RKO (cell line): ENCODE measurements at regions not wholly inside any gene's neighbourhood (a gene's known extent, or its start where the extent isn't known, plus 50 kb on each side); places are given as distances from the start of the nearest gene placed in this dataset.

Experiments
- DNase-seq: peaks from one replicate; pipeline ENCODE4 v3.0.0-alpha.2; 2016; ENCODE audit warnings: low spot score

DNA sequence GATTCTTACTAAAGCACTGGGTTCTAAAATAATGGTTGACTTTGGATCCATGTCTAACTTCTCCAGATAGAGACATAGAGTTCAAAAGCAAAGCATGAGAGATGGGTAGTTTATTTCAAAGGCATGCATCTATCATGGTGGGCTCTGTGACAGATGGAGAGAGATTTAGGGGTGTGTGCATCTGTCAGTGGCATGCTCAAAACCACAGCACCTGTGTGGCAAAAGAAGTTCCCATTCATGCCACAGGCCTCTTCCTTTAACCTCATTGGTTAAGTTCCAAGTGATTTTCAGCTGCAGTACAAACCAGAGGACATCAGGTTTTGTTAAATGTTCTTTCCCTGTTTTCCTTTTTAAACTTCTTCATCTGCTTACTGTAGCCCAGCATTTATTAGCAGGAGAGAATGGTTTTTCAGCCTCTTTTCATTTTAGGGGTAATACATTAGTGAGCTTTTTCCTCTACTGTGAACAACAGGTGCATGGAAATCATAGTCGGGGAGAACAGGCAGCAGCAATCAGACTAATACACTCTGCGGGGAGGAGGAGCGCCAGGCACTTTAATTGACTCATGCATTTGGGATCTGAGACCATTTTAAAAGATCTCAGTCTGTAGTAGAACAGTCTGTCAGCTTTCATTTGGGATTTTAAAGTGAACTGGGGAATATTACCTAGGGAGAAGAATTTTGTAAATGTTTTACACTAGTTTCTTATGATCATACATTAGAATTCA is 52.4 kb upstream of the UPP2 start:
- DNase-seq, result no peak

DNA sequence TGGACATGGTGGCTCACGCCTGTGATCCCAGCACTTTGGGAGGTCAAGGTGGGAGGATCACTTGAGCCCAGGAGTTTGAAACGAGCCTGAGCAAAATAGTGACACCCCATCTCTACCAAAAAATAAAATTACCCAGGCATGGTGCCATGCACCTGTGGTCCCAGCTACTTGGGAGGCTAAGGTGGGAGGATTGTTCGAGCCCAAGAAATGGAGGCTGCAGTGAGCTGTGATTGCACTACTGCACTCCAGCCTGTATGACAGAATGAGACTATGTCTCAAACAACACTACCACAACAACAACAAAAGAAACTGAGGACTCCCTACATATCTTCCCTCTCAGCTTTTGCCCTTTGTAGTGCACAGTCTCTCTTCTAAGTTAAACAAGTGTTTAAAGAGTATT is 53.3 kb upstream of the UPP2 start:
- no peak for DNase-seq

DNA sequence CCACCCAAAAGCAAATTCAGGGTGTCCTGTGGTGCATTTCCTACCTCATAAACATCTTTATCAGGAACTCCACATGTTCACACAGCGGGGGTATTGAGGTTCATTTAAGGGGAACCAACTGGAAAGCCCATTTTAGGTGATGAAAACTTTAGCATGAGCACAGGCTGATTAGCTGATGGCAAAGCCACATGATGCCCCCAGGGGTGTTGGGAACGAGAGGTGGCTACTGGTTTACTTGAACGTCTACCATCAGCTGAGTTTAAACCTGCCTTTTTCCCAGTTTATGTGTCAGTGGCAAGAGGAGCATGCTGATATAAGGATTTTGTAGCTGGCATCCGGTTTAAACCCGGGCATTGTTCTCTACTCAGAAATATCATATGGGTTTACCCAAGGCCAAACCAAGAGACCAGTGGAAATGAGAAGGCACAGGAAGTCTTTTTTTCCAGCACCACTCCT is 54.5 kb upstream of the UPP2 start:
- no peak for DNase-seq

DNA sequence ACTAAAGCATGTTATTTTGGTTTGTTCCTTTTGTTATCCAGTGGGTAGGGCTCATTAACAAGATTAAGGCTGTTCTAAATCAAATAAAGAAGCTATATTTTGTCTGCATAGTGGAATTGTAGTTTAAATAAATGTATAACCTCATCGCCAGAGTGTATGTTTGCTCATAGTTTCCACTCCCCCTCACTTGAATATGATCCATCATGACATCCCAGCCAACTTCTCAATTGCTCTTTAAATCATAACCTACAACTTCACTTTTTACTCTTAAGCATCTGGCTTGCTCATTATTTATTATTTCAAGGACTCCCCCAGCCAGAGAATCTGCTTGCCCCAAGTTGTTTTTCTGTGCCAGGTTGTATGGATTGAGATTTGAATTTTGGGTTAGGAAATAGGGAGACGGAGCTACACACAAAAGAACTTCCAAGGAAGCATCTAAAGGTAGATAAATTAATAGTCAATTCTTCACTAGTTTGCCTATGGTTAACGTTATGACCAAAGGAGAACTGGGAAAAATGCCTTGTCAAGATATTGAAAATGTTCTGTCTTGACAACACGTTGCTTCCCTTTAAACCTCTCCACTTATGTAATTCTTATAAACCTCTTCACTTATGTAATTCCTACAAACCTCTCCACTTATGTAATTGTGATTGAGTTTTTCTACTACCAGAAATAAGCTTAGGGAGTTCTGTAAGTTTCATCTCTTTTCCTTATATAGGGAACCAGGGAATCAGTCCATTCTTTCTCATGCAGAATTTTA is 55.4 kb upstream of the UPP2 start:
- DNase-seq, result no peak

DNA sequence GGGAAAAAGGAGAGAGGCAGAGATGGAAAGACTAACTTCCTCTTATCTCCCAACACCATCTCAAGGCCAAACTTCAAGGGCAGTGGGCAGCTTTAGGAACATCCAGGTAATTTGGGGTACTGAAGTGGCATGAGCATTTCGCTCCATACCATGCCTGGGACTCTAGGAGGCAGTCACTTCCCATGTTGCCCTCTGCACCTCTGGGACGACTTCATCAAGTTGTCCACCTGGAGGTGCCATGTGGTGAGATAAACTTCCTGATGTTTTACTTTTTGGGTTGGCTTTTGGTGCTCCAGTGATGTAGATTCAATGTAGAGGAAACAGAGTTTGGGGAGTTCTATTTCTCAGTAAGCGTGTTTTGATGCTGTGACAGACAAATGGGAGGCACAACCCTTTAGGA is 56.3 kb upstream of the UPP2 start:
- no peak for DNase-seq

DNA sequence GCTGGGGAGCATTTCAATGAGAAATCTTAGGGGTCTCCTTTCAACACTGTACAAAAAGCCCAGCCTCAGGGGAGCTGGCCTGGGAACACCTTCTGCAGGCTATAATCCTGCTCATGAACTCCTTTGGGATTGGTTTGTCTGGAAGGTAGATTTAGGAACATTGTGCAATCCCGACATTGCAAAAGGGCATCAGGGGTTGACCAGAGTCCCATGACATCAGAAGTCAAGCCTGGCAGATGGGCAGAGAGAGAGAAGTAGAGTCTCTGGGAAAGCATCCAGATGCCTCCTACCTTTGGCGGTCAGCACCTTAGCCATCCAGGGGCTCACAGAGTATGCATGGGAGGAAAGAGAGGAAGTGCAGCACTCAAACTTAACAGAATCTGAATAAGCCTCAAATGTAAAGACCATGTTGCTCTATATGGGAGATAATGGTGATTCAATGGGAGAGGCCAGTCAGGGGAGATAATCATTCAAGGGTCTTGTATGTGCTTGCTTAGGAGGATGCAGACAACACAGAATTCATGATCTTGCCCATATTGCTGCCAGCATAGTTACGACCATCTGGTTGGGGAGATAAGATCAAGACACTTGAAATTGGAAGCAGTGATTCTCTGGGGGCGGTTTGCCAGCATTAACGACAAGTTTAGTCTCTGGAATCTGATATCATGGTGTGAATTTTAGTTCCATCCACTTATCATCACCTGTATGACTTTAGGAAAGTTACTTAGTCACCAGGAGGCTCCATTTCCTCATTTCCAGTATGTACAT is 58.3 kb upstream of the UPP2 start:
- no peak for DNase-seq

DNA sequence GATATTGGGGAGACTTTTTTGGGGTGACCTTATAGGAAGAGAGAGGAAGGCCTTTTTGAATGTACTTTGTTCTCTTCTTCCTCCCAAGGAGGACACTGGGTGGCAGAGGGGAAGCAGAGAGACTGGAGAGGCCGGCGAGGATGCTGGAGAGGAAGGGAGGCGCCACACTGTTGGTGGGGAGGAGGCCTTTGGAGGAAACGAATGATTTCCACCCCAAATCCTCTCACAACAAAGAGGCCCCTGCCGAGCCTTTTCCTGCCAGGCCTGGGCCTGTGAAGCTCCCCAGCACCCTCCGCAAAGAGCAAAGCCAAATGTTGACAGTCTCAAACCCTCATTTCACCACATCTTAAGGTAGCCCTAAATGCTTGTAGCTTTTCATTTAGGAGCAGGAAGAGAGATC is 59.0 kb upstream of the UPP2 start:
- DNase-seq, result no peak

DNA sequence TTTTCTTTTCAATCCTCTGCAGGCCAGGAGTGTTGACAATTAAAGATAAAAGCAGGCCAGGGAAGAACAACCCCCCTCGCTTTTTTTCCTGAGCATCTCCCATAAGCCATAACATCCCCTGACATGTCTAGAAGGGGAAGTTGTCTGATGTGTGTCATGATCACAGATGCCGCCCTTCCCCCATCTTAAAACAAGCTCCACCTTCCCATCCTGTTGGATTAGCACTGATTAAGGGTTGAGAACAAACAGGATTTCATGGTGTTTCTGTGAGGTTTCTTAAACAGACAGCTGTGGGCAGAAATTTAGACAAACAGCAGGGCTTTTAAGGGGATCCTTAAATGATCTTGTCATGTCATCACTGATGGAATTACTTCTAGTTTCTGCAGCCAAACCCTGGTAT is 59.4 kb upstream of the UPP2 start:
- no peak for DNase-seq

DNA sequence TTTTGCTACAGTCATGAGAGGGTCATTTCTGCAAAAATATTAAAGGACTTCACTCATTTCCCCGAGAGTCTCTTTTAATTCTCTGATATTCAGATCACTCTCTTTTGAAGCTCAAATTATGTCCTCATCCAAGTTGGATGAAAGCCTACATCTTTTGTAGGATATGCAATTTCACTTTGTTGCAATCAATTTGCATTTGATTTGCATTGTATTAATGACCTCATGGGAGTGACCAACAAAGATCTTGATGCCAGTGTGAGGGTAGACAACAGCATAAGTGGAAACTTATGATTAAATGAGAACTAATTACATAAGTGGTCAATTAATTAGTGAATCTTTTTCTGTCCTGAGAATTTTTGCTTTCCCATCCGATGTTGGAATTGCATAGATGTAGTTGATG is 60.3 kb upstream of the UPP2 start:
- DNase-seq, result no peak

DNA sequence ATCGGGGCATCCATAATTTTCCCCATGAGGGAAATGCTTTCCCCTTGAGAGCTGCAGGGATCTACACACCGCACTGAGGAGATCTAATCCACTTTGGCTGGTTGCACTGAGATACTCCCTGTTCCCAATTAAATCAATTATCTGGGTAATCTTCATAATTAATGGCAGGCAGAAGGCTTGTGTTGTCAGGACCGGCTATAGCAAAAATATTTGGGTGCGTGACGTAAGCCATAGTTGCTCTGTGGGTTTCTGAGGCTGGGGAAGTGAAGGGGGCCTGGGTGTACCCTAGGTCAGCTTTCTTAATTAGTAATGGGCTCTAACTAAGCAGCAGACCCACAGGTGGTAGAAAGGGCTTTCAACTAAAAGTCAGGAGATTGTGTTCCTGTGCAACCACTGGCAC is 62.8 kb upstream of the UPP2 start:
- no peak for DNase-seq

DNA sequence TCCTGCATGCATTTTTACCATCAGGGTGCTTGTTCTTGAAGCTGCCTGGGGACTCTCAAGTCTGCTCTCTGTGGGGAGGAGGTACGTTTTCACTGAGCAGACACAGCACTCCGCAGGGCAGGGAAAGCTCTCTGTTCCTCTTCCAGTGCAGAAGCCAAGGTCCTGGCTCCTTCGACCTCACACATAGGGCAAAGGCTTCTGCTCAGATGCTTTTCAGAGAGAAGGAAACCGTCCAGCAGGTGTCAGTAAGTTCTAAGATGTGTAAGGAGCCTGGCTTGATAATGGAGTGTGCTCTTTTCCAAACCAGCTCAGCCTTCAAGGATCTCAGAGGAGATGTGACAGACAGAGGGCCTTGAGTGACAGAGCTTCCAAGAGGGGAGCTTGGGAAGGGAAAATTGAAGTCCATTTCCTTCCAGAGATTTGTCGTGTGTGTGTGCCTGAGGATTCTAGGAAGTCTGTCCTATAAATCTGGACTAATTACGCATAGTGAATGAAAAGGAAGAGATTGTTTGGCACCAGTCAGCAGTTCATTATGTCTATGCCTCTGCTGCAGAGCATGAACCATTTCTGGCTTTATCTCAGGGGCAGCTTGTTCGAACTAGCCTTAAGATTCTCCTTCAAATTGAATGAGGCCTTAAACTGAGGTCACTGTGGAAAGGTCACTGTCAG is 67.3 kb upstream of the UPP2 start:
- peak; percentile 71 for DNase-seq

DNA sequence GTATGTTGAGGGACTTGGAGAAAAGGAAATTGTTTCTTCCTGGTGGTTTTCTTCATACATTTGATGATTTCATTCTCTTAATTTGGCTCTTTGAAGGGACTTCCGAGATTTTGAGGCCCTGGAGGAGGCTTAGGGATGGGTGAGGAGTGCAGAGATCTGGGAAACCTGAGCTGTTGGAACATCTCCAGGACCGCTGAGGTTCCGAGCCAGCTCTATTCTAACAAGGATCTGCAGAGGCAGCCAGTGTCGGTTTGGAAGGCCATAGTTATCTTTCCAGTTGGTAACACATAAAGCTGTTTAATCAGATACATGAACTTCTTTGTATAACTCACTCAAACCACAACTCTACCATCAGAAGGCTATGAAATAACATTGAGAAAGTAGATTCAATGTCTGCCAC is 70.3 kb upstream of the UPP2 start:
- DNase-seq, result no peak

DNA sequence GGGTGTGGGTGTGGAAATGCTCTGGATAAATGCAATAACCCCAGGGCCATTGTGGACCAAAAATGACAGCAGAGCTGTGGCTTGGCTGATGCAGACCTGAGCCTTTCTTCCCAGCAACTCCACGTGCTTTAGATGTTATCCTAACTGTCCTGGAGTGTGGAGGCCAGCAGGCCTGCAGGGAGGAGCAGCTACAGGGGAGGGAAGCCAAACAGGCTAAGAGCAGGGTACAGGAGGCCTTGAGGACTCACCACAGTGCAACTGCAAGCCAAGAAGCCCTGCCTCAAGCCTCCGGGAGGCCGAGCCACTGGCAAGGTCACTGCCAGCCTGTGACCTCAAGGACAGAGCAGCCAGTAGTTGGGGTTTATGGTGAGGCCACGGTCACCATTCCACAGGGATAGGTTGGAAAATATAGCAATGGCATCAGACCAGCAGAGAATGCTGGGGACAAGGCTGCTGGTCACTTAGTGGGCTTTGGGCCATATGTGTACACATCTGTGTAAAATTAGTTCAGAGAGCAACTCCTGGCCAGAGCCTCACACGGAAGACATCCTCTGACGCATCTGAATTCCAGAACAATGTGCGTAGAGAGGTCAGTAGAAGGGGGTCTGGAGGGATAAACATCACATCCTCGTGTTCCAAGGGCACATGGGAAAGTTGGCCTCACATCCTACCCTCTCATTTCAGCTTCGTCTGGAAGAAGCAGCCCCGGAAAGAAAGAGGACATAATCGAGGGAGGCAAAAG is 76.2 kb upstream of the UPP2 start:
- no peak for DNase-seq

DNA sequence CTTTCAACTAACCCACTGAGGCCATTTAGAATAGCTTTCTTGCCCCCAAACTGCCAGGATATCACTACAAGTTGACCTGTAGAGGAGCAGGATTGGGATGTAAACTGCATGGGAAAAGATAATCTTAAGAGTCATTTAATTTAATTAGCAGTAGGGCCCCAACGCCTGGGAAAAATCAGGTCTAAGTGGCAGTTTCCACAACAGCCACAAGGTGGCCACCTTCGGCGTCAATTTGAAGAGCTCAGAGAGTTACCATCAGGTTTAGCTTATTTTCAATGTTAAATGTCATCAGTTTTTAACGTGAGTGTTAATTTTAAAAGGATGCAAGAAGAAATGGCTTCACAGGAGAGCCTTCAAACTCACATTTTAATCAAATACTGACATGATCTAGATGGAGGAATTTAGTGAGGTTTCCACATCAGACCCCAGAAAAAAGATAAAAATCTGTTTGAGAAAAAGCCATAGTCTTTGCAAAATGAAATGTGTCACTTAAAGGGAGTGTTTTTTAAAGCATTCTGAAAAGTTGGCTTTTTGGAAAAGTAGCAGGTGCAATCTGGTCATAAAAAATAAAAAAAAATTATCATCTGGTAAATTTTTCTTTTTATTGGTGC is 77.3 kb upstream of the UPP2 start:
- peak; percentile 53 for DNase-seq

DNA sequence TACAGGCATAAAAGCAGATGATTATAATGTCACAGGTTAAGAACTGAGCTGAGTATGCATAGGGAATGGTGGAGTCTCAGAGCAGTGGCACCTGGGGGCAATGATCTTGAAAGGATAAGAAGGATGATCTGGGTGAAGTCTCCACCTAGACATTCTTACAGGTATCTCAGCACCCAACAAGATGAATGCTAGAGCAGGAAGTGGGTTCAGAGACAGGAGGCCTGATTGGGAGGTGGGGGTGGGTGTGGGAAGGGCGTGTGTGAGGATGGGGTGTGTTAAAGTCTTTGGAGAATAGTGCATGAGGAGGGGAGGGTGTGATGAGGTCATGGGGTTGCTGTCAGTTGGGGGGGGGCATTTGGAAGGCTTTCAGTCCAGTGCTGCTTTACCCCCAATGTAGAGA is 78.8 kb upstream of the UPP2 start:
- no peak for DNase-seq

DNA sequence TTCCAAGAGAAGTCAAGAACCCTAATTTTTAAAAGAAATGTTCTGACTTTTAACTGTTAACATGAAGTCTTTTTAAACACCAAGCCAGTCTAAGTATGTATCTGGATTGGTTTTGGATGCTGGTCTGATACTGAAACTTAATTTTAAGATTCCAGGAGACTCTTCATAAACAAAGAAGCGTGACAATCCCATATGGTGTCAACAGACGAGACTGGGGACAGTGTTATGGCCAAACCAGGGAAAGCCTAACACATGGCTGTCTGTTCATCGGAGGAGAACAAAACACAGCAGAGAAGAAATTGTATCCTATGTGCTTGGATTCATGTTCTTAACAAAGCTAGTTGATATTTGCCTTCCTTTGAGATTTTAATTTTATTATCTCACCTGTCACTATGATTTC is 80.5 kb upstream of the UPP2 start:
- DNase-seq, result no peak

DNA sequence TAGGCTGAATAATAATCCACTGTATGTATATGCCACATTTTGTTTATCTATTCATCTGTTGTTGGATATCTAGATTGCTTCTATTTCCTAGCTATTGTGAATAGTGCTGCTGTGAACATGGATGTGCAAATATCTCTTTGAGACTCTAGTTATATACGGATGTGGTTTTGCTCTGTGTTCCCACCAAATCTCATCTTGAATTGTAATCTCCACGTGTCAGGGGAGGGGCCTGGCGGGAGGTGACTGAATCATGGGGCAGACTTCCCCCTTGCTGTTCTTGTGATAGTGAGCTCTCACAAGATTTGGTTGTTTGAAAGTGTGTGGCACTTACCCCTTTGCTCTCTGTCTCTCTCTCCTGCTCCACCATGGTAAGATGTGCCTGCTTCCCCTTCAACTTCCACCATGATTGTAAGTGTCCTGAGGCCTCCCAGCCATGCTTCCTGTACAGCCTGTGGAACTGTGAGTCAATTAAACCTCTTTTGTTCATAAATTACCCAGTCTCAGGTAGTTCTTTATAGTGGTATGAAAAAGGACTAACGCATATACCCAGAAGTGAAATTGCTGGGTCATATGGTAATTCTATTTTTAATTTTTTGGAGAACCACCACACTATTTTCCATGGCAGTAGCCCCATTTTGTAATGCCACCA is 86.1 kb upstream of the UPP2 start:
- DNase-seq, result no peak

DNA sequence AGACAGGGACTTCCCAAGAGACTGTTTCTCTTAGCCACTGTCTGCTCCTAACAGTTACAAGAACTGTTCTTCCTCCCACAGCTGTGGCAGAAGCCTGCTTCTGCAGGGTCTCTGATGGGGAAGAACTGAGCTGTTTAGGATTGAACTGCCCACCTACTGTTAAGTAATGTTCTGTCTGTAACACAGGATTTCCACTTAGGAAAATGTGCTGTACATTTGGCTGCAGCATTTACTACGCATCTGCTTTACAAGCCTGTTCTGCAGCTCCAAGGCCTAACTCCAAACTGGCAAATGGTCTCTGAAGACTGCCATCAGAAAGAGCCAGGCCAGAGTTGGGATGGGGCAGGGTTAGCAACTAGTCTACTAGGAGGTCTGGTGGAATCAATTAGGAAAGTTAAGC is 87.8 kb upstream of the UPP2 start:
- DNase-seq, result no peak

DNA sequence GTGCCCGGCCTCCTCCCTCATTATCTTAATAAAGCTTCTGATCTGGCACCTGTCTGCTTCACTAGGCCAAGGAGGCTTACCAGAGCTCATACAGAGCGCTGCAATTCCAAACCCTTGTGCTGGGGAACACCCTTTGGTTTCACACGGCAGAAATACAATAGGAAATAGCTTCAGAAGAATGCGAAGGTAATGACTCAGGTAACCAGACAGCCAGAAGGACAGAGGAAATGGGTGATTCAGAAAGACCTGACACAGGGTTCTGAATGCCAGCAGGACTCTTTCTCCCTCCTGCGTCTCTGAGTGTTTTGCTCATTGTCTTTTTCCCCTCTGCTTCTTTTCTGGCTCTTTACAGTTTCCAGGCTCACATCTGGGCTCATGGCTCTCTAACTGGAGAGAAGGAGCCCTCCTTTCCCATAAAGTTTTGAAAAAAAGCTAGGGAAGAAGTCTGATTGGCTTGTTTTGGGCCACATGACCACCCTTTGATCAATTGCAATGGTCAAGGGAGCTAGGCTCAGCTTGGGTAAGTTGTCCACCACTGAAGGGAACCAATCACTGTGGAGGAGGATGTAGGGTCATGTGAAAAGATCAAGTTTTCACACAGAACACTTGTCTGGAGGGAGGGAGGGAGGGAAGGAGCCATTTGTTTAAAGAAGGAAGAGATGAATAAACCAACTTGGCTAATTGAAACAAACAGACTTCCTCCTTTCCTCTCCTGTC is 90.5 kb upstream of the UPP2 start:
- no peak for DNase-seq

DNA sequence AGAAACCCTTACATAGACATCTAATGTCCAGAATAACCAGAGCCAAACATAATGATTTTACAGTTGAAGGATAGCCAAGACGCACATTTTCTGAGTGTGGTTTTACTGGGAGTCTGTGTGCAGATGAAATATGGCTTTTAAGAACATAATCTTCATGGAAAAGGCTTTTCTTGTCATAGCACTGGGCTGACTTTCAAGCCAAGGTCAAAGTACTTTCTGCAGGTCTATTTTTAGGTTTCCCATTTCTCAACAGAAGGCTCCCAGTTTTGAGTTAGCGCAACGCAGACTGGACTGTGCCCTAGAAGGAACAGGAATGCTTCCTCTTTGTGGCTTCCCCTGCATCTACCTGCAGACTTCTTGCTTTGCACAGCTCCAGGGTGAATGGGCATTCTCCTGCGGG is 92.3 kb upstream of the UPP2 start:
- DNase-seq, result no peak
